Stimulated activated naive CD8-positive, alpha-beta T cell treated with anti-CD3 and anti-CD28 coated beads, Interleukin-15, Interleukin-2, amounts not matched to agents 100 U/mL and 50 U/mL, for 24 hours (primary cell): ENCODE measurements at regions not wholly inside any gene's neighbourhood (a gene's known extent, or its start where the extent isn't known, plus 50 kb on each side); places are given as distances from the start of the nearest gene placed in this dataset.

ENCODE experiments used
- ATAC-seq: fragments of 150-1000 bp; cut with Tn5 transposase; one replicate; pipeline ENCODE4 v1.10.0; 2021
- DNase-seq: peaks from one replicate; pipeline ENCODE4 v3.0.0; 2021

GRCh38 chr5:97847920-97848631, 665.0 kb upstream of the RIOK2 start:
- DNase-seq (no peak), ATAC-seq (no peak)

- DNase-seq = no peak
Observed at GRCh38 chr5:97851036-97851435, 668.0 kb upstream of the RIOK2 start.

DNA sequence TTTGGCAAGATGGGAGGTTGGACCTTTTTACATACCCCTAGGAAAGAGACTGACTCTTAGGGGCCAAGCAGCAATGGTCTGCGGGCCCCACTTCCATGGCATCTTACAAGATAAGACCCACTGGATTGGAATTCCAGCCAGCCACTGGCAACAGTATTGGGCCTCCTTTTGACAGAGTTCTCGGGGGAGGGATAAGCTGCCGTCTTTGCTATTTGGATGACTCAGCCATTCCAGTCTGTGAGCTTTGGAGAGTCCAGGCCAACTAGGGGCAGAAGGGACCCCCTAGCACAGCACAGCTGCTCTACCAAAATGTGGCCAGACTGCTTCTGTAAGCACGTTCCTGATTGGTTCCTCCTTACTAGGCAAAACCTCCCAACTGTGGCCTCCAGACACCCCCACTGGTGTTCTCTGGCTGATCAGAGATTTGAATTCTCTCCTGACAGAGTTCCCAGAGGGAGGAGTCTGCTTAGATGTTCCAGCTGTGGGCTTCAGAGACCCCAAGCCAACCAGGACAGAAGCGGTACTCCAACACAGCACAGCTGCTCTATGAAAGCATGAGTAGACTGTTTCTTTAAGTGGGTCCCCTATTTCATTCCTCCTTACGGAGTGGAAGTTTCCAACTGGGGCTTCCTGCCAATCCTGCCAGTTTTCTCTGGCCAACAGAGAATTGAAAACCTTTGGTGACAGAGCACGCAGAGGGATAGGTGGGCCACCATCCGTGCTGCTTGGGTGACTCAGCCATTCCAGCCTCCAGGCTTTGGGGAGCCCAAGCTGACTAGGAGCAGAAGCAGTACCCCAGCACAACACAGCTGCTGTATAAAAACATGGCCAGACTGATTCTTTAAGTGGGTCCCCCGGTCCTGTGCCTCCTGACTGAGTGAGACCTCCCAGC, 672.1 kb upstream of the RIOK2 start:
- no peak for ATAC-seq
- DNase-seq = no peak

More at GRCh38 chr5:97851036-97851435, 668.0 kb upstream of the RIOK2 start:
- ATAC-seq = no peak

- DNase-seq (no peak), ATAC-seq (no peak)
Observed at GRCh38 chr5:97874491-97874890, 691.4 kb upstream of the RIOK2 start.

- ATAC-seq = no peak
- DNase-seq = no peak
Observed at GRCh38 chr5:97876272-97876671, 693.2 kb upstream of the RIOK2 start.

- ATAC-seq = no peak
- DNase-seq = no peak
Observed at GRCh38 chr5:97877588-97877987, 694.5 kb upstream of the RIOK2 start.

DNA sequence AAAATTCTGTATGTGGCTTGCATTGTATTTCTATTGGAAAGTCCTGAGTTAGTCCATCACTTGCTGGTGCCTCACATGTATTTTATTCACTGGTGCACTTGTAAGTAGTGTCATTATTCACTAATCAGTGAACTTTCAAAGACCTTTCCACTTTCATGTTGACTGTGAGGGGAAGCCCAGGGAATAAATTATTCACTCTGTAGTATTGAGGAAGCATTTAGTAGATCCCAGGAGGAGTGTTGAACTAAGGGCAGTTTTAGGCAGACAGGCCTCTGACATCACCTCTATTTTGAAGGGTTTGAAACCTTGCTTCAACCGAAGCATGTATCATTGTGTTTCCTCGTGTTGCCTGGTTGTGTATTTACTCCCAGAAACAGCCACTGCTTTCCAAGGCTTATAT, 705.4 kb upstream of the RIOK2 start:
- ATAC-seq = peak; percentile 71
- no peak for DNase-seq

DNA sequence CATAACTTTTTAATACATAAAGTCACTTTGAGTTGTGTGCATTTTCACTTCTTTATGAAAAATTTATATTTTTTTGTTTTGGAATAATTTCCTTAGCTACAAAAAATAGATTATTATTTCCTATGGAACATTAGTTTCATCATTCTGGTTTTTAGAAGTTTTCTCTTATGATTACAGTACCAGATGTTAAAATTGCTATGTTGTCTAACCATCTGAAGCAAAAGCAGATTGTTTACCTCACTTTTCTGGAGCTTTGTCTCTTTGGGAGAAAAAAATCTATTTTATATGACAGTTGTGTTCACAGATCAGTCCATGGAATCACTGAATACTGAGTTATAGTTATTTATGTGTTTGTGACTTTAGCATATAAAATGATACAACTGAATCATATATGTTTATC, 708.9 kb upstream of the RIOK2 start:
- DNase-seq (no peak), ATAC-seq (no peak)

GRCh38 chr5:97903742-97904141, 720.7 kb upstream of the RIOK2 start:
- ATAC-seq (no peak), DNase-seq (no peak)

DNA sequence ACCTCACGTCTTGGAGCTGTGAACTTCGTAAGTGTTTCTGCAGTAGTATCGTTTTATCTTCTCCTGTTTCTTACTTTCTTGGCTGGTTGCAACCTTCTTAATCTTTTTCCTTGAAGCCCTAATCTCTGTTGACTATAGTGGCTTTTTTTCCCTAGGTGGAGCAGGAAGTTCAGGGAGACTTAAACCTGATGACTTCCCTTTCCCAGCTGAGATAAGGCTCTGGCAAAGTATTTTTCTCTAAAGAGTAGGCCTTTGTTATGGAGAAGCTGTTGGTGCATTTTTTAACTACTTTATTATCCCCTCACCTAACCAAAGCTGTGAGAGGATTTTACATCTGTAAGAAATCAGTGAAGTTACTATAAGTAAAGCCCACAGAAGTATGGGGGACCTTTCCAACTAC, 723.1 kb upstream of the RIOK2 start:
- DNase-seq = no peak
- ATAC-seq = no peak

DNA sequence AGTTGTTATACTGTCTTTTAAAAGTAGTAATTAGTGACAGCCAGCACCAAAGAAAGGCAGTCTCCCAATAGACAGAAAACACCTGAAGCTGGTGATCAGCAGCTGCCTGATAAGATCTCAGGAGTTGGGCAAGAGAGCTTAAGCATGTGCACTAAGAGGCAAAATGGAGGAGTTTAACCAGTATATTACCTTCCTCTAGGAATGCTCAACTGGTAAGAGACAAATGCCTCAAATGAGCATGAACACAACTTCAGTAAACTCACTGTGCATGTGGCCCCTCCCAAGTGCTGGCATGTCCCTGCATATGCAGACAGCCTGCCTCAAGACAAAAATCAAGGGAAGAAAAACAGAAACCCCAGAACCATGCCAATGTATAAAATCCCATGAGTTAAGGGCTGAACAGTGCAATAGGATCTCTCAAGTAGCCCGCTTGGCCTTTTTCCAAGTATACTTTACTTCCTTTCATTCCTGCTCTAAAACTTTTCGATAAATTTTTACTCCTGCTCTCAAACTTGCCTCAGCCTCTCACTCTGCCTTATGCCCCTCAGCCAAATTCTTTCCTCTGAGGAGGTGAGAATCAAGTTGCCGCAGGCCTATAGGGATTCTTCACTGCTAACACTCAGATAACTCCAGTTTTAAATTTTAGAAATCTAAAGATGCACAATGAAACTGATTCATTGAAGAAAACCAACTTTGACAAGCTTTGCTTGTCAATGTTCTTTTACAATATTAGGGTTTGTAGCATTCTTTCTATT, 724.8 kb upstream of the RIOK2 start:
- no peak for ATAC-seq
- no peak for DNase-seq

GRCh38 chr5:97909541-97909940, 726.5 kb upstream of the RIOK2 start:
- ATAC-seq (no peak), DNase-seq (no peak)

GRCh38 chr5:97914483-97914882, 731.4 kb upstream of the RIOK2 start:
- ATAC-seq (no peak), DNase-seq (no peak)

DNA sequence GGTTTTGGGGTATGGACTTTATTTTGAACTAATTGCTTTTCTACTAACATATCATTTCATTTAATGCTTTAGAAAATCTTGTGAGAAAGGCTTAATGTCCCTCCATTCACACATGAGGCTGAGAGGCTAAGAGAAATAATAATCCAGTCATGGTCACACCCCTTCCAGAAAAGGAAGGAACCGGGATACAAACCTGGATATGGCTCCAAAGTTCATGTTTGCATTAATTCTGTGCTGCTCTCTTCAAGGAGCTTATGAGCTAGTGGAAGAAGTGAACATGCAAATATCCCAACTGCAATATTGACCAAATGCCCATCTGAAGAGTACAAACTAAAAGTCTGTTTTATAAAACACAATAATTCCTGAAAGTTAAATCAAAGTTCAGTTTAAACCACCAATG, 732.1 kb upstream of the RIOK2 start:
- ATAC-seq (no peak), DNase-seq (no peak)

- ATAC-seq (no peak), DNase-seq (no peak)
Observed at GRCh38 chr5:97918057-97918456, 735.0 kb upstream of the RIOK2 start.

DNA sequence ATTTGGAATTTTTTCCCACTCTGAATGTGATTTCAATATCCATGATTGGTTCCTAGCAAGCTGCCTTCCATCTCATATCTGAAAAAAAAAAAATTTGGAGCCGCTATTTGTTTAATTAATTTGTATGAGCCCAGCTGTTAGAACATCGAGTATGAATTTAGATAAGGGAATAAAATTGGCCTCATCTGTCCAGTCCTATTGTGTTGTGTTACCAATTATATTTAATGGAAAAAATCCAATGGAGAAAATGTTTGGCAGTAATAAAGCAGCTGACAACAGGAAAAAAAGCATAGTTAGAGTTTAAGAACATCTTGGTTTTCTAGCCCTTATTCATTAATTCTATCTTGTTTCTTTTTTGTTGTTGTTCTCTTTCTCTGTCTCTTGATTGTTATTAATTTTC, 735.6 kb upstream of the RIOK2 start:
- no peak for ATAC-seq
- no peak for DNase-seq

- ATAC-seq (no peak), DNase-seq (no peak)
Observed at GRCh38 chr5:97919719-97920118, 736.7 kb upstream of the RIOK2 start.

GRCh38 chr5:97922776-97923175, 739.7 kb upstream of the RIOK2 start:
- no peak for DNase-seq
- no peak for ATAC-seq

DNA sequence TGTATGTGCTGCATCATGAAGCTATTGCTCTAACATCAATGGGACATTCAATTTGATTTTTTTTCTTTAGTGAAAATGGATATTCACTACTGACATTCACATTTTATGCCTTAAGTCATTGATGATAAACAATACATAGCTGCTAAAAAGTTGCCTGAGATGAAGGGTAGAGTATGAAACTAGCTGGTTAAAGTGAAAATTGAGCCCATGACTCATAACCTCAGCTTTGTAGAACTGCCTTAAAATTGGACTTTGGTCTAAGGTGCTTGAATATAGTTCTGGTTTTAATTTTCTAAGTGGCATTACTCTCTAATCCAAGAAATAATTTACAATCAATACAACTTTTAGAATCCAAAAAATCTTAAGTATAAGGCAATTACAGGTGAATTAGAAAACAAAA, 740.4 kb upstream of the RIOK2 start:
- DNase-seq (no peak), ATAC-seq (no peak)

DNA sequence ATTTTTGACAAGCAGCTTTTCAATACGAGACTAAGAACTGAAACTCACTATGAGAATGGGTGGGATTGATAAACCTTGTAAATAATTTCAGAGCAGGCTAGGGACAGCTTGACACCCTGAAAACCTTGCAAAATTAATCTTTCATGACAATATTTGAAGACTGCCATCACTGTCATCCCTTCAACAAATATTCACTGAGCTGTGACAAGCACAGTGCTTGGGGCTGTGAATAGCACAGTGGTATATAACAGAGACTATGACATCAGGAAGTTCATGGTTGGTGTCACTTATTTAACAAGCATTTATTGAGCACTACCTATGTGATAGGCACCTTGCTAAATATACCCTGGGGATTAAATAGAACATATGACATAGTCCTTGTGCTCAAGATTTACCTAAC, 741.0 kb upstream of the RIOK2 start:
- no peak for DNase-seq

GRCh38 chr5:97929383-97929782, 746.3 kb upstream of the RIOK2 start:
- DNase-seq (no peak), ATAC-seq (no peak)

More for the DNA sequence above, 741.0 kb upstream of the RIOK2 start:
- no peak for ATAC-seq

- ATAC-seq (no peak), DNase-seq (no peak)
Observed at GRCh38 chr5:97931829-97932228, 748.8 kb upstream of the RIOK2 start.

DNA sequence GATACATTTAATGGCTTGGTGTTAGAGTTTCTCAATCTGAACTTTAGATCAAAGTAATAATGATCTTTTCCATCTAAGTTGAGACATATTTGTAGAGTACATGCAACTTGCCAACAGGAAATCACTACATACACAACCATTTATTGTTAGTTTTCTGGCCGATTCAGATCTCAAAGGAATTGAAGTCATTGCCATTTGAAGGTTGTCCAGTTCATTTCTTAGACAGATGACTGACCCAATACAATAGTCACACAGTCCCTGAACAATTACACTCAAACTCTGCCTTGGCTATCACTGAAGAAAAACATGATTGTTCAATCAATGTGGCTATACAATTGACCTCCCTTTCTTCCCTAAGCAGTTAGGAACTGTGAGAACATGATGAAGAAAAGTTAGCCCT, 753.2 kb upstream of the RIOK2 start:
- no peak for ATAC-seq
- DNase-seq = no peak
